Parathyroid adenoma (tissue), 2 donors: ENCODE measurements at regions not wholly inside any gene's neighbourhood (a gene's known extent, or its start where the extent isn't known, plus 50 kb on each side); places are given as distances from the start of the nearest gene placed in this dataset.

Experiments used
- H2AFZ ChIP-seq: fragments of 300-600 bp; sonication (generic); one replicate; pipeline ENCODE4 v1.7.0; 2017; ENCODE audit warnings: antibody characterized with exemption, mild to moderate bottlenecking
- H3K27ac ChIP-seq: fragments of 300-600 bp; sonication (generic); one replicate; pipeline ENCODE4 v1.7.0; 2017
- H3K27me3 ChIP-seq: fragments of 300-600 bp; sonication (generic); one replicate; pipeline ENCODE4 v1.7.0; 2017; ENCODE audit warnings: low read length; ENCODE audit not compliant: control insufficient read depth, insufficient read depth
- H3K36me3 ChIP-seq: fragments of 300-600 bp; sonication (generic); one replicate; pipeline ENCODE4 v1.7.0; 2017; ENCODE audit warnings: low read length; ENCODE audit not compliant: control insufficient read depth, insufficient read depth
- H3K4me1 ChIP-seq: fragments of 300-600 bp; sonication (generic); one replicate; pipeline ENCODE4 v1.7.0; 2017; ENCODE audit warnings: control low read depth
- H3K4me2 ChIP-seq: fragments of 300-600 bp; sonication (generic); one replicate; pipeline ENCODE4 v1.7.0; 2017; ENCODE audit warnings: low read length
- H3K4me3 ChIP-seq: fragments of 300-600 bp; sonication (generic); one replicate; pipeline ENCODE4 v1.7.0; 2017; ENCODE audit warnings: low read depth, low read length
- H3K79me2 ChIP-seq: fragments of 300-600 bp; sonication (generic); one replicate; pipeline ENCODE4 v1.7.0; 2017; ENCODE audit warnings: control low read depth
- H3K9ac ChIP-seq: fragments of 300-600 bp; sonication (generic); one replicate; pipeline ENCODE4 v1.7.0; 2017; ENCODE audit warnings: mild to moderate bottlenecking
- H3K9me3 ChIP-seq: fragments of 300-600 bp; sonication (generic); one replicate; pipeline ENCODE4 v1.7.0; 2017; ENCODE audit warnings: low read length; ENCODE audit not compliant: control insufficient read depth
- TF ChIP-seq, protein P1 (sequence below): fragments of 300-600 bp; sonication (generic); IDR thresholded peaks from one replicate; pipeline ENCODE4 v1.7.0; 2017; ENCODE audit warnings: antibody characterized with exemption, mild to moderate bottlenecking
- donor health status: primary hyperparathyroidism.

- no peak overlapping the region for H3K9ac ChIP-seq
- H3K27ac ChIP-seq: no peak overlapping the region
- no peak overlapping the region for H2AFZ ChIP-seq
- H3K9me3 ChIP-seq: no peaks in the 10 kb centered on the region
- TF ChIP-seq, protein P1, sequence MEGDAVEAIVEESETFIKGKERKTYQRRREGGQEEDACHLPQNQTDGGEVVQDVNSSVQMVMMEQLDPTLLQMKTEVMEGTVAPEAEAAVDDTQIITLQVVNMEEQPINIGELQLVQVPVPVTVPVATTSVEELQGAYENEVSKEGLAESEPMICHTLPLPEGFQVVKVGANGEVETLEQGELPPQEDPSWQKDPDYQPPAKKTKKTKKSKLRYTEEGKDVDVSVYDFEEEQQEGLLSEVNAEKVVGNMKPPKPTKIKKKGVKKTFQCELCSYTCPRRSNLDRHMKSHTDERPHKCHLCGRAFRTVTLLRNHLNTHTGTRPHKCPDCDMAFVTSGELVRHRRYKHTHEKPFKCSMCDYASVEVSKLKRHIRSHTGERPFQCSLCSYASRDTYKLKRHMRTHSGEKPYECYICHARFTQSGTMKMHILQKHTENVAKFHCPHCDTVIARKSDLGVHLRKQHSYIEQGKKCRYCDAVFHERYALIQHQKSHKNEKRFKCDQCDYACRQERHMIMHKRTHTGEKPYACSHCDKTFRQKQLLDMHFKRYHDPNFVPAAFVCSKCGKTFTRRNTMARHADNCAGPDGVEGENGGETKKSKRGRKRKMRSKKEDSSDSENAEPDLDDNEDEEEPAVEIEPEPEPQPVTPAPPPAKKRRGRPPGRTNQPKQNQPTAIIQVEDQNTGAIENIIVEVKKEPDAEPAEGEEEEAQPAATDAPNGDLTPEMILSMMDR: no peak
- peaks cover 15% of the 10 kb centered on the region for H3K4me1 ChIP-seq
- no peaks in the 10 kb centered on the region for H3K36me3 ChIP-seq
- no peak overlapping the region for H3K4me2 ChIP-seq
- no peaks in the 10 kb centered on the region for H3K27me3 ChIP-seq
- H3K79me2 ChIP-seq: no peaks in the 10 kb centered on the region
- H3K4me3 ChIP-seq: no peak overlapping the region
These were observed 51.2 kb upstream of the ABCC4 start for GRCh38 chr13:95352486-95352885.

DNA sequence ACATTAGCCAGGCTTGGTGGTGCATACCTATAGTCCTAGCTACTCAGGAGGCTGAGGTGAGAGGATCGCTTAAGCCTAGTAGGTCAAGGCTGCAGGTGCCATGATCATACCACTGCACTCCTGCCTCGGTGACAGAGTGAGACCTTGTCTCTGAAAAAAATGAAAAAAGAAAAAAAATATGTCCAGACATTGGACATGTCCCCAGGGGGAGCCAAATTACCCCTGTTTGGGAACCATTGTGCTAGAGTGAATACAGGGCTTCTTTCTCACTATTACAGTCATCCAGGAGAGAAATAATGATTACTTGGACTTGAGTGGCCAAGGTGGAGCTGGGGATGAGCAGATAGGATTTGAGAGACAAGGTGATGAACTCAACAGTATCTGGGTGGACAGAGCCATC lies 52.9 kb upstream of the ABCC4 start:
- no peaks in the 10 kb centered on the region for H3K9me3 ChIP-seq
- H3K27ac ChIP-seq: peak overlapping the region; percentile 86
- peaks cover 15% of the 10 kb centered on the region for H3K4me1 ChIP-seq
- H3K4me3 ChIP-seq: no peak overlapping the region
- H3K27me3 ChIP-seq: no peaks in the 10 kb centered on the region
- H2AFZ ChIP-seq: no peak overlapping the region
- no peak overlapping the region for H3K4me2 ChIP-seq
- H3K79me2 ChIP-seq: no peaks in the 10 kb centered on the region
- no peak overlapping the region for H3K9ac ChIP-seq
- TF ChIP-seq, protein P1: no peak
- H3K36me3 ChIP-seq: no peaks in the 10 kb centered on the region

GRCh38 chr13:95354680-95355487 lies 53.6 kb upstream of the ABCC4 start:
- TF ChIP-seq, protein P1: no peak
- H2AFZ ChIP-seq: peak overlapping the region; percentile 58
- no peak overlapping the region for H3K9ac ChIP-seq
- H3K4me3 ChIP-seq: no peak overlapping the region
- no peak overlapping the region for H3K4me2 ChIP-seq
- no peaks in the 10 kb centered on the region for H3K27me3 ChIP-seq
- no peaks in the 10 kb centered on the region for H3K9me3 ChIP-seq
- H3K36me3 ChIP-seq: no peaks in the 10 kb centered on the region
- no peaks in the 10 kb centered on the region for H3K79me2 ChIP-seq
- H3K4me1 ChIP-seq: peaks cover 15% of the 10 kb centered on the region
- H3K27ac ChIP-seq: peak overlapping the region; percentile 86

DNA sequence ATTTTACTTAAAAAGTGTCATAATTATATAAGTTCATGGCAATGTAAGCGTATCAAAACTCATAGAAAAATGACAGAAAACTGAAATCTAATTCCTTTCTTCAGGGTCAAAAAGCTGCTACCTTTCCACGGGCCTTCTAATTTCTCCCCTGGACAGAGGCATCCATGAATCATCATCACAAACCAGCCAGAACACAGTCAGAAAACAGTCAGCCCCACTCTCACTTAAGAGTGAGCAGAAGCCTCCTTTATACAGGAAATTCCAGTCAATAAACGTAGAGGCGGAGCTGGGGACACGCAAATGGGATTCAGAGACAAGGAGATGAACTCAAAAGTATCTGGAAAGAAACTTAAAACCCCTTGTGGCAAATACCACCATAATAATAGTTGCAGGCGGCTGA lies 54.2 kb upstream of the ABCC4 start:
- Histone ChIP-seq H3K9me3 (no peaks in the 10 kb centered on the region), H3K4me3 (no peak overlapping the region), H3K79me2 (no peaks in the 10 kb centered on the region), H3K36me3 (no peaks in the 10 kb centered on the region), H3K4me1 (peaks cover 15% of the 10 kb centered on the region), H3K27me3 (no peaks in the 10 kb centered on the region), H2AFZ (no peak overlapping the region), H3K4me2 (no peak overlapping the region), H3K27ac (peak overlapping the region; percentile 86), H3K9ac (no peak overlapping the region)
- TF ChIP-seq, protein P1: no peak

- no peaks in the 10 kb centered on the region for H3K36me3 ChIP-seq
- peak overlapping the region; percentile 86 for H3K27ac ChIP-seq
- H3K4me3 ChIP-seq: no peak overlapping the region
- H3K4me2 ChIP-seq: no peak overlapping the region
- H3K79me2 ChIP-seq: no peaks in the 10 kb centered on the region
- H3K4me1 ChIP-seq: peaks cover 15% of the 10 kb centered on the region
- H3K27me3 ChIP-seq: no peaks in the 10 kb centered on the region
- no peak overlapping the region for H3K9ac ChIP-seq
- no peak overlapping the region for H2AFZ ChIP-seq
- TF ChIP-seq, protein P1: no peak
- H3K9me3 ChIP-seq: no peaks in the 10 kb centered on the region
These were observed 55.7 kb upstream of the ABCC4 start for GRCh38 chr13:95356916-95357315.
